ENCODE measurements at regions not wholly inside any gene's neighbourhood (a gene's known extent, or its start where the extent isn't known, plus 50 kb on each side); places are given as distances from the start of the nearest gene placed in this dataset.

DNA sequence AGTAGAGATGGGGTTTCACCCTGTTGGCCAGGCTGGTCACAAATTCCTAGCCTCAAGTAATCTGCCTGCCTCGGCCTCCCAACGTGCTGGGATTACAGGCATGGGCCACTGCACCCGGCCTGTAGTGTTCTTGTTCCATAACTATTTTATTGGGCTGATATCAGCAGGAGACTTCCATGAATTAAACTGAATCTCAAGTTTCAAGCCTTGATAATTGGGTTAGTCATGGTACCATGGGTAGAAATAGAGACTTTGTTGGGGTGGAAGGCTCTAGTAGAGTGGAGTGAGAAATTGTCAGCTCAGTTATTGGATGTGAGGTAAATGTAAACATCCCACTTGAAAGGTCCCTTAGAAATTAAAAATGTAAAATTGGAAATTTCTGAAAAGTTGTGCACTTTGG is 419.1 kb downstream of the ADGRL2 start:
- Mint-ChIP-seq H3K4me1 (peaks cover 6% of the 10 kb centered on the region), H3K9me3 (no peaks in the 10 kb centered on the region), H3K36me3 (no peaks in the 10 kb centered on the region), H3K4me3 (no peak overlapping the region), H3K27me3 (ENCODE audit: low read depth) (no peaks in the 10 kb centered on the region), H3K27ac (no peak overlapping the region)
- POLR2A ChIA-PET: no interaction called here
- CTCF ChIA-PET: no interaction called here
- DNase-seq (ENCODE audit: low spot score) (no peak), ATAC-seq (no peak)
- no peak for TF ChIP-seq SMAD4 (CRISPR knock-in tag; IDR thresholded peaks at IDR 0.05)

DNA sequence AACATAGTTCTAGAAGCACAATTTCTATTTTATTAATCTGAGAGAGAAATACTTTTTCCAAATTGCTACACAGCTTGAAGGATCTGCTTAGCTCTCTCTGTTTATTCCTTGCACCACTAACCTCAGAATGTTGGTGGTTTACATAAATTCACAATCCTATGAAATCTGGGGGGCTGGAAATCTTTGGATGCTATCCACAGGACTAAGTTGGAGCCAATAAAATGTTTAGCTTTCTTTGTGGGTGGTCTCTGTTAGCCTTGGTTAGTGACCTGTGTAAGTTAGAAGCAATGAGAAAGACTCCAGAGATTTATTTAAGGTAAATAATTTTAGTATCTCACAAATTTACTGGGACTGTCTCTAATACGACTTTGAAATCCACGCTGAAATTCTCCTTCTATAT is 418.1 kb downstream of the ADGRL2 start:
- Mint-ChIP-seq H3K36me3 (no peaks in the 10 kb centered on the region), H3K4me1 (peaks cover 6% of the 10 kb centered on the region), H3K27ac (no peak overlapping the region), H3K9me3 (no peaks in the 10 kb centered on the region), H3K4me3 (no peak overlapping the region), H3K27me3 (ENCODE audit: low read depth) (no peaks in the 10 kb centered on the region)
- no peak for DNase-seq (ENCODE audit: low spot score)
- POLR2A ChIA-PET: no interaction called here
- TF ChIP-seq ZNF263 (CRISPR knock-in tag; IDR thresholded peaks at IDR 0.05; ENCODE audit: low read depth): no peak
- no peak for TF ChIP-seq TP53 (CRISPR knock-in tag; IDR thresholded peaks at IDR 0.05)
- TF ChIP-seq SMAD3 (CRISPR knock-in tag; IDR thresholded peaks at IDR 0.05; ENCODE audit: borderline replicate concordance): no peak
- TF ChIP-seq GTF2I (CRISPR knock-in tag; conservative IDR thresholded peaks at IDR 0.05): no peak
- TF ChIP-seq ZNF317 (CRISPR knock-in tag; IDR thresholded peaks at IDR 0.05; ENCODE audit: borderline replicate concordance, low read depth): no peak
- TF ChIP-seq, protein P1, sequence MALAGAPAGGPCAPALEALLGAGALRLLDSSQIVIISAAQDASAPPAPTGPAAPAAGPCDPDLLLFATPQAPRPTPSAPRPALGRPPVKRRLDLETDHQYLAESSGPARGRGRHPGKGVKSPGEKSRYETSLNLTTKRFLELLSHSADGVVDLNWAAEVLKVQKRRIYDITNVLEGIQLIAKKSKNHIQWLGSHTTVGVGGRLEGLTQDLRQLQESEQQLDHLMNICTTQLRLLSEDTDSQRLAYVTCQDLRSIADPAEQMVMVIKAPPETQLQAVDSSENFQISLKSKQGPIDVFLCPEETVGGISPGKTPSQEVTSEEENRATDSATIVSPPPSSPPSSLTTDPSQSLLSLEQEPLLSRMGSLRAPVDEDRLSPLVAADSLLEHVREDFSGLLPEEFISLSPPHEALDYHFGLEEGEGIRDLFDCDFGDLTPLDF (CRISPR knock-in tag; IDR thresholded peaks at IDR 0.05): no peak
- TF ChIP-seq SP1 (CRISPR knock-in tag; conservative IDR thresholded peaks at IDR 0.05): no peak
- TF ChIP-seq, protein P2, sequence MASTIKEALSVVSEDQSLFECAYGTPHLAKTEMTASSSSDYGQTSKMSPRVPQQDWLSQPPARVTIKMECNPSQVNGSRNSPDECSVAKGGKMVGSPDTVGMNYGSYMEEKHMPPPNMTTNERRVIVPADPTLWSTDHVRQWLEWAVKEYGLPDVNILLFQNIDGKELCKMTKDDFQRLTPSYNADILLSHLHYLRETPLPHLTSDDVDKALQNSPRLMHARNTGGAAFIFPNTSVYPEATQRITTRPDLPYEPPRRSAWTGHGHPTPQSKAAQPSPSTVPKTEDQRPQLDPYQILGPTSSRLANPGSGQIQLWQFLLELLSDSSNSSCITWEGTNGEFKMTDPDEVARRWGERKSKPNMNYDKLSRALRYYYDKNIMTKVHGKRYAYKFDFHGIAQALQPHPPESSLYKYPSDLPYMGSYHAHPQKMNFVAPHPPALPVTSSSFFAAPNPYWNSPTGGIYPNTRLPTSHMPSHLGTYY (CRISPR knock-in tag; IDR thresholded peaks at IDR 0.05): no peak
- no peak for TF ChIP-seq GRHL2 (CRISPR knock-in tag; IDR thresholded peaks at IDR 0.05; ENCODE audit: insufficient replicate concordance, severe bottlenecking)
- TF ChIP-seq, protein P3, sequence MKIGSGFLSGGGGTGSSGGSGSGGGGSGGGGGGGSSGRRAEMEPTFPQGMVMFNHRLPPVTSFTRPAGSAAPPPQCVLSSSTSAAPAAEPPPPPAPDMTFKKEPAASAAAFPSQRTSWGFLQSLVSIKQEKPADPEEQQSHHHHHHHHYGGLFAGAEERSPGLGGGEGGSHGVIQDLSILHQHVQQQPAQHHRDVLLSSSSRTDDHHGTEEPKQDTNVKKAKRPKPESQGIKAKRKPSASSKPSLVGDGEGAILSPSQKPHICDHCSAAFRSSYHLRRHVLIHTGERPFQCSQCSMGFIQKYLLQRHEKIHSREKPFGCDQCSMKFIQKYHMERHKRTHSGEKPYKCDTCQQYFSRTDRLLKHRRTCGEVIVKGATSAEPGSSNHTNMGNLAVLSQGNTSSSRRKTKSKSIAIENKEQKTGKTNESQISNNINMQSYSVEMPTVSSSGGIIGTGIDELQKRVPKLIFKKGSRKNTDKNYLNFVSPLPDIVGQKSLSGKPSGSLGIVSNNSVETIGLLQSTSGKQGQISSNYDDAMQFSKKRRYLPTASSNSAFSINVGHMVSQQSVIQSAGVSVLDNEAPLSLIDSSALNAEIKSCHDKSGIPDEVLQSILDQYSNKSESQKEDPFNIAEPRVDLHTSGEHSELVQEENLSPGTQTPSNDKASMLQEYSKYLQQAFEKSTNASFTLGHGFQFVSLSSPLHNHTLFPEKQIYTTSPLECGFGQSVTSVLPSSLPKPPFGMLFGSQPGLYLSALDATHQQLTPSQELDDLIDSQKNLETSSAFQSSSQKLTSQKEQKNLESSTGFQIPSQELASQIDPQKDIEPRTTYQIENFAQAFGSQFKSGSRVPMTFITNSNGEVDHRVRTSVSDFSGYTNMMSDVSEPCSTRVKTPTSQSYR (CRISPR knock-in tag; IDR thresholded peaks at IDR 0.05): no peak
- TF ChIP-seq ZNF396 (CRISPR knock-in tag; IDR thresholded peaks at IDR 0.05; ENCODE audit: borderline replicate concordance): no peak
- CTCF ChIA-PET: no interaction called here
- no peak for ATAC-seq

DNA sequence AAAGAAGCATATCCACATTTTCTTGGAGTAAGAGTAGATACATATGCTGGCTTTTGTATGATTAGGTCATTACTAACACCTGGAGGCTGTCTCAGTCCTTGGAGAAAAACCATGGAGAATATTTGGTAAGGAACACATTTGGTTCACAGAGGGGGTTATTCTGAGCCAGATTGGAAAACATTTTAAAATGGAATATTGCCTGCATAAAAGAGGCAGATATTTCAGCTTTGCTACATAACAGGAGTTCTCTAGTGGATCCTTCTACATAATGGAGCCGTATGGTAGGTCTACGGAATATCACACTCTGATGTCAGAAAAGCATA is 415.1 kb downstream of the ADGRL2 start:
- ChIA-PET CTCF (no interaction called here), POLR2A (no interaction called here)
- ATAC-seq (no peak), DNase-seq (ENCODE audit: low spot score) (no peak)
- no peaks in the 10 kb centered on the region for H3K36me3 Mint-ChIP-seq
- no peaks in the 10 kb centered on the region for H3K9me3 Mint-ChIP-seq
- no peak overlapping the region for H3K27ac Mint-ChIP-seq
- TF ChIP-seq TCF7 (CRISPR knock-in tag; IDR thresholded peaks at IDR 0.05; ENCODE audit: low read depth): no peak
- TF ChIP-seq, protein P4, sequence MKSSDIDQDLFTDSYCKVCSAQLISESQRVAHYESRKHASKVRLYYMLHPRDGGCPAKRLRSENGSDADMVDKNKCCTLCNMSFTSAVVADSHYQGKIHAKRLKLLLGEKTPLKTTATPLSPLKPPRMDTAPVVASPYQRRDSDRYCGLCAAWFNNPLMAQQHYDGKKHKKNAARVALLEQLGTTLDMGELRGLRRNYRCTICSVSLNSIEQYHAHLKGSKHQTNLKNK (CRISPR knock-in tag; IDR thresholded peaks at IDR 0.05): no peak
- no peak for TF ChIP-seq SMAD4 (CRISPR knock-in tag; IDR thresholded peaks at IDR 0.05)
- TF ChIP-seq, protein P5, sequence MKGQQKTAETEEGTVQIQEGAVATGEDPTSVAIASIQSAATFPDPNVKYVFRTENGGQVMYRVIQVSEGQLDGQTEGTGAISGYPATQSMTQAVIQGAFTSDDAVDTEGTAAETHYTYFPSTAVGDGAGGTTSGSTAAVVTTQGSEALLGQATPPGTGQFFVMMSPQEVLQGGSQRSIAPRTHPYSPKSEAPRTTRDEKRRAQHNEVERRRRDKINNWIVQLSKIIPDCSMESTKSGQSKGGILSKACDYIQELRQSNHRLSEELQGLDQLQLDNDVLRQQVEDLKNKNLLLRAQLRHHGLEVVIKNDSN (CRISPR knock-in tag; IDR thresholded peaks at IDR 0.05): no peak
- TF ChIP-seq, protein P6, sequence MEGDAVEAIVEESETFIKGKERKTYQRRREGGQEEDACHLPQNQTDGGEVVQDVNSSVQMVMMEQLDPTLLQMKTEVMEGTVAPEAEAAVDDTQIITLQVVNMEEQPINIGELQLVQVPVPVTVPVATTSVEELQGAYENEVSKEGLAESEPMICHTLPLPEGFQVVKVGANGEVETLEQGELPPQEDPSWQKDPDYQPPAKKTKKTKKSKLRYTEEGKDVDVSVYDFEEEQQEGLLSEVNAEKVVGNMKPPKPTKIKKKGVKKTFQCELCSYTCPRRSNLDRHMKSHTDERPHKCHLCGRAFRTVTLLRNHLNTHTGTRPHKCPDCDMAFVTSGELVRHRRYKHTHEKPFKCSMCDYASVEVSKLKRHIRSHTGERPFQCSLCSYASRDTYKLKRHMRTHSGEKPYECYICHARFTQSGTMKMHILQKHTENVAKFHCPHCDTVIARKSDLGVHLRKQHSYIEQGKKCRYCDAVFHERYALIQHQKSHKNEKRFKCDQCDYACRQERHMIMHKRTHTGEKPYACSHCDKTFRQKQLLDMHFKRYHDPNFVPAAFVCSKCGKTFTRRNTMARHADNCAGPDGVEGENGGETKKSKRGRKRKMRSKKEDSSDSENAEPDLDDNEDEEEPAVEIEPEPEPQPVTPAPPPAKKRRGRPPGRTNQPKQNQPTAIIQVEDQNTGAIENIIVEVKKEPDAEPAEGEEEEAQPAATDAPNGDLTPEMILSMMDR (IDR thresholded peaks at IDR 0.05): no peak
- TF ChIP-seq, protein P7, sequence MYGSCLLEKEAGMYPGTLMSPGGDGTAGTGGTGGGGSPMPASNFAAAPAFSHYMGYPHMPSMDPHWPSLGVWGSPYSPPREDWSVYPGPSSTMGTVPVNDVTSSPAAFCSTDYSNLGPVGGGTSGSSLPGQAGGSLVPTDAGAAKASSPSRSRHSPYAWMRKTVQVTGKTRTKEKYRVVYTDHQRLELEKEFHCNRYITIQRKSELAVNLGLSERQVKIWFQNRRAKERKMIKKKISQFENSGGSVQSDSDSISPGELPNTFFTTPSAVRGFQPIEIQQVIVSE (CRISPR knock-in tag; IDR thresholded peaks at IDR 0.05; ENCODE audit: borderline replicate concordance): no peak
- TF ChIP-seq, protein P8, sequence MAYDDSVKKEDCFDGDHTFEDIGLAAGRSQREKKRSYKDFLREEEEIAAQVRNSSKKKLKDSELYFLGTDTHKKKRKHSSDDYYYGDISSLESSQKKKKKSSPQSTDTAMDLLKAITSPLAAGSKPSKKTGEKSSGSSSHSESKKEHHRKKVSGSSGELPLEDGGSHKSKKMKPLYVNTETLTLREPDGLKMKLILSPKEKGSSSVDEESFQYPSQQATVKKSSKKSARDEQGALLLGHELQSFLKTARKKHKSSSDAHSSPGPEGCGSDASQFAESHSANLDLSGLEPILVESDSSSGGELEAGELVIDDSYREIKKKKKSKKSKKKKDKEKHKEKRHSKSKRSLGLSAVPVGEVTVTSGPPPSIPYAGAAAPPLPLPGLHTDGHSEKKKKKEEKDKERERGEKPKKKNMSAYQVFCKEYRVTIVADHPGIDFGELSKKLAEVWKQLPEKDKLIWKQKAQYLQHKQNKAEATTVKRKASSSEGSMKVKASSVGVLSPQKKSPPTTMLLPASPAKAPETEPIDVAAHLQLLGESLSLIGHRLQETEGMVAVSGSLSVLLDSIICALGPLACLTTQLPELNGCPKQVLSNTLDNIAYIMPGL (CRISPR knock-in tag; IDR thresholded peaks at IDR 0.05): no peak
- TF ChIP-seq, protein P9, sequence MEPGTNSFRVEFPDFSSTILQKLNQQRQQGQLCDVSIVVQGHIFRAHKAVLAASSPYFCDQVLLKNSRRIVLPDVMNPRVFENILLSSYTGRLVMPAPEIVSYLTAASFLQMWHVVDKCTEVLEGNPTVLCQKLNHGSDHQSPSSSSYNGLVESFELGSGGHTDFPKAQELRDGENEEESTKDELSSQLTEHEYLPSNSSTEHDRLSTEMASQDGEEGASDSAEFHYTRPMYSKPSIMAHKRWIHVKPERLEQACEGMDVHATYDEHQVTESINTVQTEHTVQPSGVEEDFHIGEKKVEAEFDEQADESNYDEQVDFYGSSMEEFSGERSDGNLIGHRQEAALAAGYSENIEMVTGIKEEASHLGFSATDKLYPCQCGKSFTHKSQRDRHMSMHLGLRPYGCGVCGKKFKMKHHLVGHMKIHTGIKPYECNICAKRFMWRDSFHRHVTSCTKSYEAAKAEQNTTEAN (CRISPR knock-in tag; IDR thresholded peaks at IDR 0.05): no peak
- no peak for TF ChIP-seq RELA (CRISPR knock-in tag; IDR thresholded peaks at IDR 0.05; ENCODE audit: borderline replicate concordance)
- no peaks in the 10 kb centered on the region for H3K27me3 Mint-ChIP-seq (ENCODE audit: low read depth)
- peaks cover 6% of the 10 kb centered on the region for H3K4me1 Mint-ChIP-seq
- no peak overlapping the region for H3K4me3 Mint-ChIP-seq
